Thymus (tissue), 11 donors: ENCODE measurements at regions not wholly inside any gene's neighbourhood (a gene's known extent, or its start where the extent isn't known, plus 50 kb on each side); places are given as distances from the start of the nearest gene placed in this dataset.

Experiments used
- DNase-seq, 9 donors: peaks; one replicate each; pipeline ENCODE4 v3.0.0-alpha.2; 2013; ENCODE audit warnings: low spot score in 9 of 9, low read depth in 6 of 9, missing footprints in 1 of 9
- H3K27ac ChIP-seq, 2 donors: one replicate each; pipeline ENCODE4 v1.5.1; 2013; ENCODE audit warnings: control low read depth in 1 of 2, low read depth in 1 of 2, low read length in 1 of 2, mild to moderate bottlenecking in 1 of 2, moderate library complexity in 1 of 2
- H3K27me3 ChIP-seq, 2 donors: one replicate each; pipeline ENCODE4 v1.5.1; 2013; ENCODE audit warnings: low read length in 1 of 2; ENCODE audit not compliant: control insufficient read depth in 2 of 2, insufficient read depth in 1 of 2
- H3K36me3 ChIP-seq, 2 donors: one replicate each; pipeline ENCODE4 v1.5.1; 2013; ENCODE audit warnings: low read length in 1 of 2, mild to moderate bottlenecking in 1 of 2, moderate library complexity in 1 of 2; ENCODE audit not compliant: control insufficient read depth in 2 of 2, insufficient read depth in 2 of 2
- H3K4me1 ChIP-seq, 2 donors: one replicate each; pipeline ENCODE4 v1.5.1; 2013; ENCODE audit warnings: low read length in 2 of 2; ENCODE audit not compliant: control insufficient read depth in 2 of 2, insufficient read depth in 2 of 2
- H3K4me3 ChIP-seq, 2 donors: one replicate each; pipeline ENCODE4 v1.5.1; 2013; ENCODE audit warnings: low read length in 2 of 2, control low read depth in 1 of 2, mild to moderate bottlenecking in 1 of 2
- H3K9me3 ChIP-seq, 2 donors: one replicate each; pipeline ENCODE4 v1.5.1; 2013; ENCODE audit warnings: low read length in 1 of 2, mild to moderate bottlenecking in 1 of 2; ENCODE audit not compliant: control insufficient read depth in 2 of 2, insufficient read depth in 1 of 2
- WGBS: extraction: QIAGEN DNeasy Blood & Tissue Kit; methylation state at CpG from one replicate; pipeline ENCODE4 v1.1.7; 2013; 5-methylcytosine and 5-hydroxymethylcytosine counted together
- donor health status: healthy.

GRCh38 chr18:29003194-29003593 is 826.3 kb upstream of the CDH2 start:
- Histone ChIP-seq H3K4me1 (no peaks in the 10 kb centered on the region), H3K36me3 (no peaks in the 10 kb centered on the region), H3K4me3 (no peak overlapping the region), H3K9me3 (no peaks in the 10 kb centered on the region), H3K27ac (no peak overlapping the region), H3K27me3 (no peaks in the 10 kb centered on the region)
- DNase-seq, result no peak
- 96% methylated on average over 2 of the region's 2 CpGs for WGBS

GRCh38 chr18:29002747-29003146 is 825.8 kb upstream of the CDH2 start:
- no peak overlapping the region for H3K4me3 ChIP-seq
- H3K4me1 ChIP-seq, result no peaks in the 10 kb centered on the region
- no peaks in the 10 kb centered on the region for H3K27me3 ChIP-seq
- H3K9me3 ChIP-seq, result no peaks in the 10 kb centered on the region
- no peak overlapping the region for H3K27ac ChIP-seq
- no peak for DNase-seq
- whole genome bisulfite sequencing, result 91% methylated on average over 8 of the region's 8 CpGs
- no peaks in the 10 kb centered on the region for H3K36me3 ChIP-seq

- no peaks in the 10 kb centered on the region for H3K4me1 ChIP-seq
- no peaks in the 10 kb centered on the region for H3K27me3 ChIP-seq
- WGBS, result 95% methylated on average over 1 of the region's 1 CpG
- H3K9me3 ChIP-seq, result no peaks in the 10 kb centered on the region
- no peaks in the 10 kb centered on the region for H3K36me3 ChIP-seq
- DNase-seq, result no peak
- no peak overlapping the region for H3K4me3 ChIP-seq
- no peak overlapping the region for H3K27ac ChIP-seq
These were observed 822.8 kb upstream of the CDH2 start for GRCh38 chr18:28999726-29000125.

GRCh38 chr18:28995319-28995718 is 818.4 kb upstream of the CDH2 start:
- Histone ChIP-seq H3K27me3 (no peaks in the 10 kb centered on the region), H3K9me3 (no peaks in the 10 kb centered on the region), H3K36me3 (no peaks in the 10 kb centered on the region)

GRCh38 chr18:28984731-28985130 is 807.8 kb upstream of the CDH2 start:
- Histone ChIP-seq H3K36me3 (no peaks in the 10 kb centered on the region), H3K27ac (no peak overlapping the region), H3K4me1 (no peaks in the 10 kb centered on the region), H3K27me3 (no peaks in the 10 kb centered on the region), H3K4me3 (no peak overlapping the region), H3K9me3 (no peaks in the 10 kb centered on the region)
- no peak for DNase-seq
- WGBS, result 79% methylated on average over 1 of the region's 1 CpG

More at GRCh38 chr18:28995319-28995718, 818.4 kb upstream of the CDH2 start:
- Histone ChIP-seq H3K27ac (no peak overlapping the region), H3K4me3 (no peak overlapping the region), H3K4me1 (no peaks in the 10 kb centered on the region)
- DNase-seq, result no peak

GRCh38 chr18:28974504-28974903 is 797.6 kb upstream of the CDH2 start:
- H3K4me3 ChIP-seq, result no peak overlapping the region
- no peaks in the 10 kb centered on the region for H3K4me1 ChIP-seq
- WGBS, result 93% methylated on average over 1 of the region's 1 CpG
- H3K9me3 ChIP-seq, result no peaks in the 10 kb centered on the region
- no peak overlapping the region for H3K27ac ChIP-seq
- H3K36me3 ChIP-seq, result no peaks in the 10 kb centered on the region
- no peaks in the 10 kb centered on the region for H3K27me3 ChIP-seq
- DNase-seq, result no peak

GRCh38 chr18:28973324-28973723 is 796.4 kb upstream of the CDH2 start:
- WGBS, result 93% methylated on average over 1 of the region's 1 CpG
- Histone ChIP-seq H3K27ac (no peak overlapping the region), H3K9me3 (no peaks in the 10 kb centered on the region), H3K4me3 (no peak overlapping the region), H3K4me1 (no peaks in the 10 kb centered on the region), H3K27me3 (no peaks in the 10 kb centered on the region), H3K36me3 (no peaks in the 10 kb centered on the region)
- no peak for DNase-seq

GRCh38 chr18:28972333-28972907 is 795.5 kb upstream of the CDH2 start:
- no peak for DNase-seq
- Histone ChIP-seq H3K27ac (no peak overlapping the region), H3K4me1 (no peaks in the 10 kb centered on the region), H3K36me3 (no peaks in the 10 kb centered on the region), H3K4me3 (no peak overlapping the region), H3K27me3 (no peaks in the 10 kb centered on the region), H3K9me3 (no peaks in the 10 kb centered on the region)
- WGBS, result 96% methylated on average over 5 of the region's 5 CpGs

GRCh38 chr18:28963481-28963880 is 786.6 kb upstream of the CDH2 start:
- Histone ChIP-seq H3K4me3 (no peak overlapping the region), H3K27ac (no peak overlapping the region), H3K36me3 (no peaks in the 10 kb centered on the region), H3K4me1 (no peaks in the 10 kb centered on the region), H3K27me3 (no peaks in the 10 kb centered on the region), H3K9me3 (no peaks in the 10 kb centered on the region)
- DNase-seq, result no peak
